SU-DHL-6 (cell line): ENCODE measurements at regions not wholly inside any gene's neighbourhood (a gene's known extent, or its start where the extent isn't known, plus 50 kb on each side); places are given as distances from the start of the nearest gene placed in this dataset.

ENCODE experiments used
- H2AFZ ChIP-seq: fragments of 200-600 bp; sonication (generic); 2 replicates; pipeline ENCODE4 v1.6.1; 2014; ENCODE audit warnings: low read depth, mild to moderate bottlenecking, moderate library complexity, mixed read lengths, antibody characterized with exemption, low read length; ENCODE audit not compliant: severe bottlenecking
- H3F3A ChIP-seq: fragments of 200-600 bp; shearing (Covaris generic); 2 replicates; pipeline ENCODE4 v1.6.0; 2016; ENCODE audit warnings: antibody characterized with exemption, mild to moderate bottlenecking; ENCODE audit not compliant: insufficient read depth
- H3K27ac ChIP-seq: fragments of 200-600 bp; sonication (generic); 2 replicates; pipeline ENCODE4 v1.5.1; 2016; ENCODE audit warnings: low read depth, mild to moderate bottlenecking, low read length, moderate library complexity, mixed read lengths
- H3K27me3 ChIP-seq: fragments of 200-600 bp; sonication (generic), shearing (Covaris generic); 2 replicates; pipeline ENCODE4 v1.6.0; 2014; ENCODE audit warnings: mild to moderate bottlenecking, low read length
- H3K36me3 ChIP-seq: fragments of 200-600 bp; sonication (generic); 2 replicates; pipeline ENCODE4 v1.6.1; 2014; ENCODE audit warnings: mild to moderate bottlenecking, low read length, mixed read lengths
- H3K4me2 ChIP-seq: fragments of 300-600, 200-600 bp; shearing (Covaris generic), sonication (generic); 2 replicates; pipeline ENCODE4 v1.6.0; 2014; ENCODE audit warnings: low read length, low read depth, mild to moderate bottlenecking; ENCODE audit not compliant: poor library complexity, severe bottlenecking
- H3K4me3 ChIP-seq: fragments of 200-600 bp; sonication (generic); 2 replicates; pipeline ENCODE4 v1.5.1; 2014; ENCODE audit warnings: antibody characterized with exemption, low read length, mild to moderate bottlenecking, mixed read lengths; ENCODE audit not compliant: insufficient read depth, poor library complexity, severe bottlenecking
- H3K79me2 ChIP-seq: fragments of 200-600 bp; sonication (generic); 2 replicates; pipeline ENCODE4 v1.6.1; 2014; ENCODE audit warnings: mild to moderate bottlenecking, low read length, moderate library complexity; ENCODE audit not compliant: insufficient read depth
- H3K9ac ChIP-seq: fragments of 200-600 bp; sonication (generic); 2 replicates; pipeline ENCODE4 v1.7.0; 2014; ENCODE audit warnings: mild to moderate bottlenecking, low read length
- H3K9me2 ChIP-seq: fragments of 200-600 bp; sonication (generic); replicated peaks from 2 replicates; pipeline ENCODE4 v1.6.1; 2014; ENCODE audit warnings: low read length; ENCODE audit not compliant: insufficient read depth
- H3K9me3 ChIP-seq: fragments of 200-600 bp; sonication (generic); 2 replicates; pipeline ENCODE4 v1.6.1; 2014; ENCODE audit warnings: low read length, mixed read lengths; ENCODE audit not compliant: insufficient read depth
- H4K20me1 ChIP-seq: fragments of 200-600 bp; sonication (generic); 2 replicates; pipeline ENCODE4 v1.6.1; 2014; ENCODE audit warnings: low read depth, mild to moderate bottlenecking, antibody characterized with exemption, low read length, moderate library complexity, mixed read lengths
- CTCF ChIP-seq: fragments of 200-600 bp; sonication (generic); IDR thresholded peaks from one replicate; pipeline ENCODE4 v1.5.1; 2017; ENCODE audit warnings: antibody characterized with exemption, mild to moderate bottlenecking, low read length, moderate library complexity; ENCODE audit not compliant: insufficient read depth, poor library complexity, severe bottlenecking
- EZH2phosphoT487 ChIP-seq: fragments of 200-600 bp; sonication (generic), shearing (Covaris generic); conservative IDR thresholded peaks from 2 replicates; pipeline ENCODE4 v1.6.1; 2018; ENCODE audit warnings: mild to moderate bottlenecking, antibody characterized with exemption, low read length, moderate library complexity, mixed read lengths

- TF ChIP-seq EZH2phosphoT487 (no peak), CTCF (no peak)
- Histone ChIP-seq H3K9me3 (no peaks in the 10 kb centered on the region), H3F3A (no peaks in the 10 kb centered on the region), H3K4me3 (no peak overlapping the region), H2AFZ (no peak overlapping the region), H3K9me2 (no peaks in the 10 kb centered on the region), H3K27ac (no peak overlapping the region), H3K4me2 (no peak overlapping the region), H3K9ac (no peak overlapping the region), H3K36me3 (no peaks in the 10 kb centered on the region), H3K27me3 (no peaks in the 10 kb centered on the region), H4K20me1 (no peaks in the 10 kb centered on the region), H3K79me2 (no peaks in the 10 kb centered on the region)
These were observed 423.8 kb downstream of the CBLN4 start for GRCh38 chr20:55581519-55581918.

GRCh38 chr20:55580475-55580874 is 424.8 kb downstream of the CBLN4 start:
- no peaks in the 10 kb centered on the region for H3F3A ChIP-seq
- no peaks in the 10 kb centered on the region for H3K9me2 ChIP-seq
- no peaks in the 10 kb centered on the region for H3K79me2 ChIP-seq
- no peak overlapping the region for H2AFZ ChIP-seq
- H3K4me2 ChIP-seq = no peak overlapping the region
- H3K9ac ChIP-seq = no peak overlapping the region
- TF ChIP-seq CTCF (no peak), EZH2phosphoT487 (no peak)
- H3K4me3 ChIP-seq = no peak overlapping the region
- no peaks in the 10 kb centered on the region for H3K9me3 ChIP-seq
- no peaks in the 10 kb centered on the region for H3K36me3 ChIP-seq
- no peaks in the 10 kb centered on the region for H3K27me3 ChIP-seq
- no peak overlapping the region for H3K27ac ChIP-seq
- H4K20me1 ChIP-seq = no peaks in the 10 kb centered on the region

- Histone ChIP-seq H2AFZ (no peak overlapping the region), H3K27ac (no peak overlapping the region), H3K4me2 (no peak overlapping the region), H3K4me3 (no peak overlapping the region), H3K27me3 (no peaks in the 10 kb centered on the region), H3F3A (no peaks in the 10 kb centered on the region), H3K36me3 (no peaks in the 10 kb centered on the region), H4K20me1 (no peaks in the 10 kb centered on the region), H3K79me2 (no peaks in the 10 kb centered on the region), H3K9ac (no peak overlapping the region), H3K9me2 (no peaks in the 10 kb centered on the region), H3K9me3 (no peaks in the 10 kb centered on the region)
- no peak for TF ChIP-seq EZH2phosphoT487
- TF ChIP-seq CTCF = no peak
These were observed 425.5 kb downstream of the CBLN4 start for GRCh38 chr20:55579802-55580201.
